HG02678 (cell line): ENCODE measurements at regions not wholly inside any gene's neighbourhood (a gene's known extent, or its start where the extent isn't known, plus 50 kb on each side); places are given as distances from the start of the nearest gene placed in this dataset.
A peak's percentile ranks its signal among the peaks of the same experiment; 100 is the strongest.

Experiments
- ATAC-seq: cut with Tn5 transposase; IDR thresholded peaks from one replicate; pipeline ENCODE4 v1.9.1; 2021; ENCODE audit warnings: mild to moderate bottlenecking, moderate library complexity; ENCODE audit not compliant: unreplicated experiment

GRCh38 chr5:34483442-34484033, 172.6 kb upstream of the RAI14 start:
- no peak for ATAC-seq

GRCh38 chr5:34484216-34484920, 171.8 kb upstream of the RAI14 start:
- ATAC-seq = no peak

GRCh38 chr5:34485768-34486030, 170.4 kb upstream of the RAI14 start:
- no peak for ATAC-seq

GRCh38 chr5:34486160-34486848, 169.8 kb upstream of the RAI14 start:
- ATAC-seq = no peak

GRCh38 chr5:34486849-34487158, 169.3 kb upstream of the RAI14 start:
- no peak for ATAC-seq

- ATAC-seq = no peak
These were observed 168.8 kb upstream of the RAI14 start for GRCh38 chr5:34487159-34487879.

- no peak for ATAC-seq
These were observed 168.2 kb upstream of the RAI14 start for GRCh38 chr5:34487956-34488355.

GRCh38 chr5:34488984-34489383, 167.1 kb upstream of the RAI14 start:
- ATAC-seq = no peak

- no peak for ATAC-seq
These were observed 165.4 kb upstream of the RAI14 start for GRCh38 chr5:34490506-34491250.

GRCh38 chr5:34491251-34491620, 164.9 kb upstream of the RAI14 start:
- no peak for ATAC-seq

- ATAC-seq = no peak
These were observed 161.9 kb upstream of the RAI14 start for GRCh38 chr5:34494111-34494755.

GRCh38 chr5:34495178-34495577, 160.9 kb upstream of the RAI14 start:
- no peak for ATAC-seq

GRCh38 chr5:34496260-34496691, 159.9 kb upstream of the RAI14 start:
- ATAC-seq = no peak

- ATAC-seq = no peak
These were observed 159.2 kb upstream of the RAI14 start for GRCh38 chr5:34496701-34497469.

- no peak for ATAC-seq
These were observed 158.7 kb upstream of the RAI14 start for GRCh38 chr5:34497470-34497808.

GRCh38 chr5:34498572-34498971, 157.6 kb upstream of the RAI14 start:
- no peak for ATAC-seq

GRCh38 chr5:34499001-34499734, 157.0 kb upstream of the RAI14 start:
- ATAC-seq = peak; percentile 91

GRCh38 chr5:34500236-34500847, 155.8 kb upstream of the RAI14 start:
- no peak for ATAC-seq

- no peak for ATAC-seq
These were observed 155.1 kb upstream of the RAI14 start for GRCh38 chr5:34501016-34501415.
